ENCODE measurements at regions not wholly inside any gene's neighbourhood (a gene's known extent, or its start where the extent isn't known, plus 50 kb on each side); places are given as distances from the start of the nearest gene placed in this dataset.

DNA sequence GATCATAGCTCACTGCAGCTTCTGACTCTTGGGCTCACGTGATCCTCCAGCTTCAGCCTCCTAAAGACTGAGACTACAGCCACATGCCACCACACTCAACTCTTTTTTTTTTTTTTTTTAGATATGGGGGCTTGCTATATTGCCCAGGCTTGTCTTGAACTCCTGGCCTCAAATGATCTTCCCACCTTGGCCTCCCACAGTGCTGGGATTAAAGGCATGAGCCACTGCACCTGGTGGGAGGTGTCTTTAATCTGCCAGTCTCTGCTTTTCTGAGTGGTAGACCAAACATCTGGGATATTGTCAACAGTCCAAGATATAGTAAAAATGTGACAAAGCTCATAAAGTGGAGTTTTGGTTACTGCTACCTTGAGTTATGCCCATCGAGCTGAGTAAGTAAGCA, 104.9 kb upstream of the FOXP2 start:
- Histone ChIP-seq H3K4me3 (no peak overlapping the region), H3K27ac (no peak overlapping the region), H3K4me1 (no peaks in the 10 kb centered on the region), H3K36me3 (no peaks in the 10 kb centered on the region), H3K27me3 (no peaks in the 10 kb centered on the region), H3K9me3 (no peaks in the 10 kb centered on the region)
- intact Hi-C loops (cut with DNase I): no loop called here
- ATAC-seq (no peak), DNase-seq (no peak)
- WGBS, 2 donors: 73 to 84% methylated on average over 2 of the region's 2 CpGs
- TF ChIP-seq, protein P1, sequence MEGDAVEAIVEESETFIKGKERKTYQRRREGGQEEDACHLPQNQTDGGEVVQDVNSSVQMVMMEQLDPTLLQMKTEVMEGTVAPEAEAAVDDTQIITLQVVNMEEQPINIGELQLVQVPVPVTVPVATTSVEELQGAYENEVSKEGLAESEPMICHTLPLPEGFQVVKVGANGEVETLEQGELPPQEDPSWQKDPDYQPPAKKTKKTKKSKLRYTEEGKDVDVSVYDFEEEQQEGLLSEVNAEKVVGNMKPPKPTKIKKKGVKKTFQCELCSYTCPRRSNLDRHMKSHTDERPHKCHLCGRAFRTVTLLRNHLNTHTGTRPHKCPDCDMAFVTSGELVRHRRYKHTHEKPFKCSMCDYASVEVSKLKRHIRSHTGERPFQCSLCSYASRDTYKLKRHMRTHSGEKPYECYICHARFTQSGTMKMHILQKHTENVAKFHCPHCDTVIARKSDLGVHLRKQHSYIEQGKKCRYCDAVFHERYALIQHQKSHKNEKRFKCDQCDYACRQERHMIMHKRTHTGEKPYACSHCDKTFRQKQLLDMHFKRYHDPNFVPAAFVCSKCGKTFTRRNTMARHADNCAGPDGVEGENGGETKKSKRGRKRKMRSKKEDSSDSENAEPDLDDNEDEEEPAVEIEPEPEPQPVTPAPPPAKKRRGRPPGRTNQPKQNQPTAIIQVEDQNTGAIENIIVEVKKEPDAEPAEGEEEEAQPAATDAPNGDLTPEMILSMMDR (IDR thresholded peaks at IDR 0.05): no peak

DNA sequence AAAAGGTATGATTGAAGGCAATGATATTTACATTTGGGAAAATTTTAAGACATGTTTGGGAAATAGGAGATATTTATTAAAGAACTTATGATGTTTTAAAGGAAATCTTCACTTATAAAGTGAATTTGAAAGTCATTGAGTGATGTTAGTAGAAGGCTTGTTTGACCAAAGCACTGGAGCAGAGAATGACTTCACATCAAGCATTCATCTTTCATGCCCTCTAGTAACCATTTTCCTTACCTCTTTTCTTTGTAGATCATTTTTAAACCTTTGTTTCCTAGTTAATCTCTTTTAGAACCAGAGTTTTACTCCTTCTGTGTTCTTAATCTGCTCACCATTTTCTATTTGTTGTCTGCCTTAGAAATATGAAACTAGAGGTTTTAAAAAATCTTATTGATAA, 111.3 kb upstream of the FOXP2 start:
- DNase-seq (no peak), ATAC-seq (no peak)
- TF ChIP-seq, protein P1 (IDR thresholded peaks at IDR 0.05): no peak
- Histone ChIP-seq H3K9me3 (peaks cover 0 to 4% (median 0%) of the 10 kb centered on the region in 11 donors), H3K4me1 (no peaks in the 10 kb centered on the region), H3K4me3 (no peak overlapping the region), H3K27ac (no peak overlapping the region), H3K36me3 (no peaks in the 10 kb centered on the region), H3K27me3 (no peaks in the 10 kb centered on the region)
- intact Hi-C loops (cut with DNase I): no loop called here

DNA sequence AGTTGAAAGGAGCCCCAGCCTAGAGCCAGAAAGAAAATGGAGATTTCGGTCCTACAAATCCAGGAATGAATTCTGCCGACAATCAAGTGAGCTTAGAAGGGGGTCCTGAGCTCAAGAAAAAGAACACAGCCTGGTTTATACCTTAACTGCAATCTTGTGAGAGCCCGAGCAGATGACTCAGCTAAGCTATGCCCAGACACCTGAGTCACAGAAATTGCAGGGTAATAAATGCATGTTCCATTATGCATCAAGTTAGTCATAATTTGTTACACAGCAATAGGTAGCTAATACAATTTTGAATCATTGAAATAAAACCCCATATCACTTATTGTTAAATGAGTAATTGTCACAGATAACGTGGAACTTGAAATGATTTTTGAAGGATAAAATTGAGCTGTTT, 111.8 kb upstream of the FOXP2 start:
- no peak overlapping the region for H3K27ac ChIP-seq
- intact Hi-C loops (cut with DNase I): no loop called here
- TF ChIP-seq, protein P1 (IDR thresholded peaks at IDR 0.05): no peak
- H3K9me3 ChIP-seq: peaks cover 0 to 4% (median 0%) of the 10 kb centered on the region in 11 donors
- H3K36me3 ChIP-seq: no peaks in the 10 kb centered on the region
- H3K4me1 ChIP-seq: no peaks in the 10 kb centered on the region
- 70 to 76% methylated on average over 4 of the region's 4 CpGs for WGBS, 2 donors
- no peaks in the 10 kb centered on the region for H3K27me3 ChIP-seq
- DNase-seq (no peak), ATAC-seq (no peak)
- H3K4me3 ChIP-seq: no peak overlapping the region

DNA sequence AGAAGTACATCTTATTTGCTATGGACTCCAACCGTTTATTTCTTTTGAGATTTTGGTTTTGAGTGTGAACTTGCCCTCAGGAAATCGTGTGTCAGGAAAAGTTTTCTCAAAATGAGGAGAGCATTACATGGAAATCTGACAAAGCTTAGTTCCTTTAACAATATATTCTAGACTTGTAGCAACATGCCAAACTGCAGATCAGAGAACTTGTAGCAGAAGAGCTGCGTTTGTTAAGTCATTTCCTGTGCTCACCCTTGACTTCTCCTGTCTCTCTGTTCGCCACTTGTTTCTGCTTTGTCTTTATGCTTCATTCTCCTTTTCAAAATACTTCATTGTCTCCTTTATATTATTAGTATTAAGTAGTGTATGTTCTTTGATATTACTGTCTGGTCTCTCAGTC, 116.6 kb upstream of the FOXP2 start:
- DNase-seq (no peak), ATAC-seq (no peak)
- H3K4me3 ChIP-seq: no peak overlapping the region
- TF ChIP-seq, protein P1 (IDR thresholded peaks at IDR 0.05): no peak
- 61 to 66% methylated on average over 4 of the region's 4 CpGs for WGBS, 2 donors
- H3K36me3 ChIP-seq: no peaks in the 10 kb centered on the region
- H3K27me3 ChIP-seq: no peaks in the 10 kb centered on the region
- H3K9me3 ChIP-seq: peaks cover 0 to 3% (median 0%) of the 10 kb centered on the region in 11 donors
- intact Hi-C loops (cut with DNase I): no loop called here
- no peaks in the 10 kb centered on the region for H3K4me1 ChIP-seq
- no peak overlapping the region for H3K27ac ChIP-seq

- 88 to 92% methylated on average over 16 of the region's 16 CpGs for WGBS, 2 donors
Measured at GRCh38 chr7:114297121-114297520, 117.5 kb upstream of the FOXP2 start.

More at GRCh38 chr7:114297121-114297520, 117.5 kb upstream of the FOXP2 start:
- TF ChIP-seq, protein P1 (IDR thresholded peaks at IDR 0.05): no peak
- Histone ChIP-seq H3K9me3 (no peaks in the 10 kb centered on the region), H3K27ac (no peak overlapping the region), H3K4me1 (no peaks in the 10 kb centered on the region), H3K36me3 (no peaks in the 10 kb centered on the region), H3K27me3 (no peaks in the 10 kb centered on the region), H3K4me3 (no peak overlapping the region)
- ATAC-seq (no peak), DNase-seq (no peak)
- intact Hi-C loops (cut with DNase I): no loop called here

All from heart right ventricle (tissue), 16 donors.